NCI-H187 treated with DMSO at 0.1 percent for 48 hours (cell line): ENCODE measurements at regions not wholly inside any gene's neighbourhood (a gene's known extent, or its start where the extent isn't known, plus 50 kb on each side); places are given as distances from the start of the nearest gene placed in this dataset.
A peak's percentile ranks its signal among the peaks of the same experiment; 100 is the strongest.

Source experiments
- DNase-seq: peaks from one replicate; lab custom pipeline; 2025; lab: John Stamatoyannopoulos, UW

DNA sequence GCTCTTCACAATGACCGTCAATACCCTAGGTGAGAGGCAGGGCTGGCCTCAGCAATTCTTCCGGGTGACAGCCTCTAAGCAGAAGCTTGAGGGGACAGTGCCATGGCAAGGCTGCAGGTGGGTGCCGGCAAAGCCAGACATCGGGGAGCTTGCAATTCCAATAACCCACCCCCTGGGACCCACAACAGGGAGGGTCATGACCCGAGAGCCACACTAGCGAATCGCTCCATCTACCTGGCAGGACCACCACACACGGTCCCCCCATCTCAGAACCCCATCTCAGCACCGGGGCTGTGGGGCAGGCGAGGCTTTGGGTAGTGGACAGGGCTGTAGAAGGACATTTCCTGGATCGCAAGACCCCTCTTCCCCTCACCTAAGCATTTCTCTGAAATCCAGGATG is 177.2 kb downstream of the ACKR3 start:
- no peak for DNase-seq

DNA sequence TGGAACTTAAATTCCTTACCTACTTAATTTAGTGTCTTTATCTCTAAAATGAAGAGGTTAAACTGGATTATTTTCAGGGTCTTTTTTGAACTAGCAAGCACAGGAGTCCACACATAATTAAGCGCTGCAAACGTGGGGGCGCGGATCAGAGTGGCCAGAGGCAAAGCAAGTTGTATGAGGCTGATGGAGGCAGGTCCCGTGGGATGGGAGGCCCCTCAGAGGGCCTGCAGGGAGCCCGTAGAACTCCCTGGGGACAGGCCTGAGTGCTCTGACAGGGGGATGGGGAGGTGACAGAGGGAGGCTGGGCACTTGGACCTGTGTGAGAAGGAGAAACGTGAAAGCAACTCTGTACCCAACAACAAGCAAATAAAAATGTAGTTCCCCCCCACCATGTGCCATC is 177.8 kb downstream of the ACKR3 start:
- DNase-seq = no peak

DNA sequence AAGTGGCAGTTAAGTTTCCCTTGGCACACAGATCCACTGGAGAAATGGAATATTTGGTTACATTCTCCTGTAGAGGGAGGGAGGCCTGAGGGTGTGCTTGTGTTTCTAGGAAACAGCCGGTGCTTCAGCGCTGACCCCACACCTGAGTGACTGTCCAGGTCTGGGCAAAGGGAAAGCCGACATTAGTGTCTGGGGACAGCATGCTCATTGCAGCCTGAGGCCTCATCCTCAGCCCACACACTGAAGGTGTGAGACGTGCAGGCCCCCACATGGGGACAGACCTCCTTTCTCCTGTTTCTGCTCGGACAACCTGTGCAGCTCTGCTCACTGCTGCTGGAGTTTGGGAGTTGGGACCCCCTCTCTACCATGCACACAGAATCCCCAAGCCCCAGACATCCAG is 178.3 kb downstream of the ACKR3 start:
- no peak for DNase-seq

DNA sequence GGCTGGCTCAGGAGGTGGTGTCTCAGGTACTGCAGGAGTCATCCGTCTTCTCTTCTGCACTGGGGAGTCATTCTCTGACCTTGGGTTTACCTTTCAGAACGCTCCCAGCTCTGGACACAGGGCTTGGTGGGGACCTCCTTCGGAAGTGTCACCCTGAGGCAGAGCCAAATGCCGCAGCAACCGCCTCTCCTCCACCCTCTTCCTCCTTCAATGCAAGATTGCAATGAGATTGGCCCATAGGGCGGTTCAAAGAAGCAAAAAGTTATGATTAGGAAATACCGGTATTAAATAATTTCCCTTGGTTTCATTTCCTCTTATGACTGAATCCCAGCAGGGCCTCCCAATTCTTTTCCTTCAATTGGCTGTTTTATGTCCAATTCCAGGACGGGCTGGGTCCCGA is 178.8 kb downstream of the ACKR3 start:
- DNase-seq = no peak

DNA sequence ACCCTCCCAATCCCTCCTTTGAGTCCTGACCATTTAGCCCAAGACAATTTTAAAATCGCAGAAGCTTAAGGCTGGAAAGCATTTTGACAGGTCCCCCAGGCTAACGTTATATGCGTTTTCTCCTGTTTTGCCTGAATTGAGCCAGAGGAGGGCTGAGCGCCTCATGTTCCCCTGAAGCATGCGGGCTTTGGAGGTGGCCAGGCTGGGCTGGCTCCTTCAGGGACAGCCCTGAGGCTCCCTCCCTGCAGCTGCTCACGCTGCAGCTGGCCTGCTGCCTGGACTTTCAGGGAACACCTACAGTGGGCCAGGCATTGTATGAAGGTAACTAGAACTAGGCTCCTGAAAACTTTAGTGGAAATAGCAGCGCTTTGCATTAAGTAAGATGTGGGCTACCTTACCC is 179.2 kb downstream of the ACKR3 start:
- no peak for DNase-seq

DNA sequence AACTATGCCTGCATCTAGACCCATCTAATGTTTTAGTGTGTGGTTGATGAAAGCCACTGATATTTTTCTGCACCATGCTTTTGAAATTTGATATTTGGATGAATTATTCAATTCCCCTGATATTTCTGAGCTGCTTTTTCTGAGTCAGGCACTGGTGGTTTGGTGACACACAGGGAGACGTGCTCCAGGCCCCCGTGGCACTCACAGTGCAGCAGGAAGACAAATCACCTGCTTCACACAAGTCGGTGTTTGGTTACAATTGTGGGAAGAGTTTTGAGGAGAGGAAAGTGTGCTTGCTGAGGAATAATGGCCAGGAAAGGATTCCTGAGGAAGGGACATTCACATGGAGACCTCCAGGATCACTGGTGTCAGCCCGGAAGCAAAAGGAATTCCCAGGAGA is 179.7 kb downstream of the ACKR3 start:
- DNase-seq = peak; percentile 10

DNA sequence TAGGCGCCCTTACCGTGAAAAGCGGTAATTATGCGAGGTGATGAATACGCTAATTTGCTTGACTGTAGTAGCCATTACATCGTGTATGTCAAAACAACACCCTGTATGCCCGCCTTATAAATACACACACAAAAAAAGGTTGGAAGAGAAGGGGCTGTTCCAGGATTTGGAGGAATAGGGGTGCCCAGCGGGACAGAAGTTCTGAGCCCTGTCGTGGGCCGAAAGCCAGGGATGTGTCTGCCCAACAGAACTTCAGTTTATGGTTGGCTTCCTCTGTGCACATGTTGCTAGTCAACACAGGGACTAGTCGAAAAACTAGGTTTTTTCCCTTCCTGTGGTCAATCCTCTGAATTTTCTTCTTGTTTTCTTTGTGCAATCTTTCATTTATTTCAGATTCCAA is 182.5 kb downstream of the ACKR3 start:
- no peak for DNase-seq

DNA sequence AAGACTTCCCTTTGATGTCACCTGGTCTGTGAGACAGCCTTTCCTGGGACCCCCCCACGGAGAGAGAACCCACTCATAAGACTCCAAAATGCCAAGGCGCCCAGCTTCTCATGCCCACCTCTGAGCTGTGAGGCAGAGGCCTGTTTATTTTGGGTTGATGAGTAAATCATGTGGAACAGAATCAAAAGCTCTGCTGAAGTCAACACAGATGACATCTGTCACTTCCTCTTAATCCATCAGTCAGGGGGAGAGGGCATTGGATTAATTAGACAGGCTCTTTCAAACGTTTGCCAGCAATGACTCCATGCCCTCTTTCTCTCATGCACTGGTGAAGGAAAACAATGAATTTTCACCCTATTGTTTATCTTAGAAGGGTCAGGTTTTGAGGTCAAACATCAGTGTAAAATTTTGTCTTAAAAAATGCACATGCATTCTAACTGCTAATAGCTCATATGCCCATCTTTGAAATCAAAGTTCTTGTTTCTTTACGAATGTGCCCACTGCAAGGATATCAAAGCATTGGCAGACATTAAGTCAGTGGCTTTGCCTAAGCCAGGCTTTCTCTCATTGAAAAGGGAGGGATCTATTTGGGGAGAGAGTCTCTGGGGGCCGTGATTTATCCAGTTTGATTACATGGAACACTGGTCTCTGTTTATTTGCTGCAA is 184.1 kb downstream of the ACKR3 start:
- no peak for DNase-seq

DNA sequence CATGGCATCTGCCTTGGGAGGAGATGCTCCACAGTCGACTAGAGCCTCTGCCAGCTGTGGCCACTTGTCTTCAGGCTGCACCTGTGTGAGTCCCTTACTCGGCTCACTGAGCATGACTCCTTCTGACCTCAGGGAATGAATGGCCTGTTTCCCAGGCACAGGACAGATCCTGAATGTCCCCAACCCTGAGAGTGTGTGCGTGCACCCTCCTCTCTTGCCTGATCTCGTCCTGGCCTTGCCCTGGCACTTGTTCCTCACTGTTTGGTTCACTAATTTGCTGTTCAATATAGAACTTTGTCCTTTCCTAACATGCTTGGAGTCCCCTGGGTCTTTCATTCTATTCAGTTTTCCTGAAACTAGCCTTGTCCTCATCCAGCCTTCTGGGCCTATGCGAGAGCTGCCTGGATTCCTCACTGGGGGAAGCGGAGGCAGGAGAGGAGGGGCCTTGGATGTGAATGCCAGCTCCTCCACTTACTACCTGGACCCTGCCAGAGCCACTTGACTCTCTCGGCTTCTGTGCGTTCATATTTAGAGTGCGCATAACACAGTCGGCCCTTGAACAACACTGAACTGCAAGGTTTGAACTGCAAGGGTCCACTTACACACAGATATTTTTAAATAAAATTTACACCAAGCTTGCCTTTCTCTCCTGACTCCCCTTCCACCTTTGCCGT is 184.8 kb downstream of the ACKR3 start:
- no peak for DNase-seq

DNA sequence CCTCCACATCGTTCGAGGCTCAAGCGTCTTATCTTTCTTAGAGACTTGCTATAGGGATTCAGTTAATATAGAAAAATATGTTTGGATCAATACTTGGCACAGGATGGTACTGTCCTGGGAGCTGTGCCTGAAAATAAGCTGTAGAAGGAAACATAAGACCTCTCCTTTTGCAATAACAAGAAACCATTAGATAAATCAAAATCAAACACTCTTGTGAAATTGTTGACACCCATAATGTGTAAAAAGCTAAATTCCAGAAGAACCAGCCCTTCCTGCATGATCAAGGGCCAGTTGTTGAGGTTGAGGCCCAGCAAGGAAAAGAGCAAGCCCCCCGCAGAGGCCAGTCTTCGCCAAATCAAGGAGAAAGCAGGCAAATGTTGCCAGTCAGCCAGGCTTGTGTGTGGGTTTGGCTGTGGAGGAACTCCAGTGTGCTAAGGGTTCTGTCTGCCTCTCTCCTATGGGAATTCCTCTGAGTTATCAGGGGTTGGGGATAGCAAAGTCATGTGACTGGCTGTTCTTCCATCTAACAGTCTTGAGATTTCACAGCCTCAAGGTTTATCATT is 185.7 kb downstream of the ACKR3 start:
- DNase-seq = no peak

DNA sequence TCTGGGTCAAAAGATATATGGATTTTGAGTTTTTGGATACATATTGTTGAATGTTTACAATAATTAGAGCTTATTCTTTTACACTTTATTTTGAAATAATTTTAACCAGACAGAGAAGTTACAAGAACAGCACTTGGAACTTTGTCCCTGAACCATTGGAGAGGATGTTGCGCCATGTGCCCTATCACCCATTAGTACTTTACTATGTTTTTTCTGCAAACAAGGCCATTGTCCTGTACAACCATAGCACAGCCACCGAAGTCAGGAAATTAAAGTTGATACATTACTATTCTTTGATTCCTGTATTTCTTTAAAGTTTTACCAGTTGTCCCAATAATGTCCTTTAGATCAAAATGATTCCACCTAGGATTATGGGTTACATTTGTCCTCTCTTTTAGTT is 188.8 kb downstream of the ACKR3 start:
- no peak for DNase-seq

DNA sequence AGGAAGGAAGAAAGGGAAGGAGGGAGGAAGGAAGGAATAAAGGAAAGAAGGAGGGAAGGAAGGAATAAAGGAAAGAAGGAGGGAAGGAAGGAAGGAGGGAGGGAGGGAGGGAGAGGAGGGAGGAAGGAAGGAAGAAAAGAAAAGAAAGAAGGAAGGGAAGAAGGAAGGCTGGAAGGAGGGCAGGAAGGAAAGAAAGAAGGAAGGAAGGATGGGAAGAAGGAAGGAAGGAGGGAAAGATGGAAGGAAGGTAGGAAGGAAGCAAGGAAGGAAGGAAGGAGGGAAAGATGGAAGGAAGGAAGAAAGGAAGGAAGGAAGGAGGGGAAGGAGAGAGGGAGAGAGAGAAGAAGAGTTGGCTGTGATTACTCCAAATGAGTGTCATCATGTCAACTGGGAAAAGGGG is 190.6 kb downstream of the ACKR3 start:
- DNase-seq = no peak

DNA sequence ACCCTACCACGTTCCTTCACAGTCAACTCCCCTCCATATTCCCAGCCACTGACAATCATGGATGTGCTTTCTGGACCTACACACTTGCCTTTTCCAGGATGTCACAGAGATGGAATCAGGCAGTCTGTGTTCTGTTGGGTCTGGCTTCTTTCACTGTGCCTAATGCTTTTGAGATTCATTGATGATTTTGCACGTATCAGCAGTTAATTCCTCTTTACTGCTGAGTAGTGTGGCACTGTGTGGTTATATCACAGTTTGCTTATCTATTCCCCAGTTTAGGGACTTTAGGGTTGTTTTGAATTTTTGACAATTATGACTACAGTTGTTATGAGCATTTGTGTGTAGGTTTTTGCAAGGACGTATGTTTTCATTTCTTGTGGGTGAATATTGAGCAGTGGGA is 191.7 kb downstream of the ACKR3 start:
- no peak for DNase-seq

DNA sequence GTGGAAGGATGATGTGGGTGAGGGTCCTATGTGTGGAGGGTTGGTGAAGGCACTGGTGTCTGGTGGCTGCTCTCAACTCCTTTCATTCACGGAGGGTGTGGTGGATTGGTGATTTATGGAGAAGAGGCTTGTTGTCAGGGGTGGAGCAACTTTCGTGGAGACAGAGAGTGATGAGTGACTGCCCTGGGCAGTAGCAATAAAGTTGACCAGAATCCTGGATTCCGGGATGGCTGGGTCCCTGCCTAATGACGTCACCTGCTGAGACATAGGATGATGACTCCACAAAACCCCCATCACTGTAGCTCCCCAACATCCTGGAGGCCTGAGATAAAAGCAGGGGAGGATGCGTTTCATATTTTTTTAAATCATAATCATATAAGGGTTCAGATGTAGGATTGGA is 193.0 kb downstream of the ACKR3 start:
- no peak for DNase-seq

DNA sequence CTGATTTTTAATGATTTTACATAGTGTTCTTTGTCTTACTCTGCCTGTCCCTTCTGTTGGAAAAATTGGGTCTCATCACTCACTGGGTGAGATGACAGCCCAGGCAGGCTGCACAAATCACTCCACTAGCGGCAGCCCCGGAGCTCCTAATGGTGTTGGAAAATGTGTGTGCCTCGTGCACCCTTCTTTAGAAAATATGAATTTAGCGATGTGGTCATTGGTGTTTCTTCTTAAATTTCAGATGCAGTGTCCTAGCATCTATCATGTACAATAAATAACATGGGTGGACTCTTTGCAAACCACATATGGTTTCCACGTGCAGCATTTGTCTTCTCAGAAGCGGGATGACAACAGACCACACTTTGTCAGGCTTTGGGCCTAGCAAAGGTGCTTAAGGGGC is 194.2 kb downstream of the ACKR3 start:
- DNase-seq = no peak

DNA sequence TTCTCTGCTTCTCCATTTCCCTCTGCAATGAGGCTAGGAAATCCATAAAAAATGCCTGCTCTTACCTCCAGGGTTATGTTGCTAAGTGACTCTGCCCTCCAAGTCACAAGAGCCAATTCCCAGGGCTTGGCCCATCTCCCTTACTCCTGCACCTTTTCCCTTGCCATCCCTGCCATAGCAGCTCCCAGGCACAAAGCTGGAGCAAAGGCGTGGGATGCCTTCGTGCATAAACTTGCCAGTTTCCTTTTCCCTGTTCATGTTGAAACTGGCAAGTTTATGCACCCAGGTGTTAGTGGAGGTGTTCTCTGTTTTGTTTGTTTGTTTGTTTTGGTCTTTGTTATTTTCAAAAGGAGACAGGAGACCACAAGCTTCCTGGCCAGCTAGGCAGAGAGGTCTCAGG is 195.1 kb downstream of the ACKR3 start:
- no peak for DNase-seq

DNA sequence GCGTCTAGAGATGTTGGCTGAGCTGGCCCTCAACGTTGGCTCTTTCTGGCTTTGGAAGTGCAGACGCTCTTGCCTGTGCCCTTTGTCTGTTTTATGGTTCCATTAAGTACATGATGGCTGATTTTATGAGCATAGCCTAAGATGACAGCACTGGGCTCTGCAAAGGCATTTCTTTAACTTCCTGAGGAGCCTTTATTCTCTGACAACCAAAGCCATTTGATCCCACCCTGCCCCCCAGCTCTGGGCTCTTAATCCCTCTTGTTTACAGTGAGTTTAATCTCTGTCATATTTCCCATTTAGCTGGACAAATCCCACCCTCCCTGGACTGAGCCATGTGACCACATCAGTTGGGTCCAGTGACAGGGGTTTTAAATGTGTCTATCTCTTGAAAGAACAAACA is 195.9 kb downstream of the ACKR3 start:
- no peak for DNase-seq

DNA sequence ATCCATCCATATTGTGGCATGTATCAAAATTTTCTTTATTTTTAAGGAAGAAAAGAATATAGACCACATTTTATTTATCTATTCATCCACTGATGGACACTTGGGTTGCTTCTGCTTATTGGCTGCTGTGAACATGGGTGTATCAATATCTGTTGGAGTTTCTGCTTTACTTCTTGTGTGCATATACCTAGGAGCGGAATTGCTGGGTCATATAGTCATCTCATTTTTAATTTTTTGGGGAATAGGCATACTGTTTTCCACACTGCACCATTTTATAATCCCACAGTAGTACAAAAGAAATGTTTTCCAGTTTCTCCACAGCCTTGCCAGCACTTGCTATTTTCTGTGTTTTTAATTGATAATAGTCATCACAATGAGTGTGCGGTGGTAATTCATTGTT is 197.2 kb downstream of the ACKR3 start:
- DNase-seq = no peak

DNA sequence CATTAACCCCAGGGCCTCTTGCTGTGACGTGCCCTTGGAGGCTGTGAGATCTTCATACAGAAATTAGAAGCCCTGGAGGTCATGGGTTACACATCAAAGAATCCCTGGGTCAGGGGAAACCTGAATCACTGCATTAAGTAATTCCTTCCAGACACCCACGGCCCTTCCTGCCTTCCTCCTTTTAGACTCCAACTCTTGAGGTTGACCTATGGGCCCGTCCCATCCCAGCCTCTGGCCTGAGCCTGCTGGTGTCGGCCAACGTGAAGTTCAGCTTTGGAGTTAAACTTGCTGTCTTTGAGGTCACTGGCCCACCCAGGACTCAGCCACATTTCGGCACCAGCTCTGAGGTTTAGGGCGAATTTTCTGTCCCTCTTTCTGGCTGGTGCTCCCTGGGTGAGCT is 198.3 kb downstream of the ACKR3 start:
- no peak for DNase-seq

DNA sequence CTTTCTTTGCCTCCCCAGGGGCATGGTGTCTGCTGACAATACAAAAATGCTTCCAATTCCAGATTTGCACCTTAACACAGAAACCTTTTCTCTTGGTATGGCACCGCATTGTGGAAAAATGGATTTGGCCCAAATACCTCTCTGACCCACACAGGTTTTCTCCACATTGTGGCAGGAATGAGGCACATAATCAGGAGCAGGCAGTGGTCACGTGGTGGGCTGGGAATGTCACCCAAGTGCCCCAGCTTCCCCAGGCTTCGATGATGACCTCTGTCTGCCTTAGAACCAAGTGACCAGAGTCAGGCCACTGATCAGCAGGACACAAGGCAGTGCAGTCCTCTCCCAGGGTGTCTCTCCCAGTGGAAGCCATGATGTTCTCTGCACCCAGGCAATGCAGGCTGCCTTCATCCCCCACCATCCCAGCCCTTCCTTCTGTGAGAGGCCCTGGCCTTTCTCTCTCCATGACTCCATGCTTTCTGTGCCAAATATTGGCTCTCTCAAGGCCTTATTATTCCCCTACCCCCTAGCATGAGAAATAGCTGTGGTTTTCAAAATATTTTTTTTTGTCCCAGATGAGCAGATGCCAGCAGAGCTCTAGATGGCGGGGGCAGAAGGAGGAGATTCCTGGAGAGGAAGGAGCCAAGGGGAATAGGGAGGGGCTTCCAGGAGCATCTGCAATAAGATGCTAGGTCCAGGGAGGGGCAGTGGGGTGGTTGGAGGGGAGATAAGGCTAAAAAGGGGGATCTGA is 198.9 kb downstream of the ACKR3 start:
- DNase-seq = no peak

DNA sequence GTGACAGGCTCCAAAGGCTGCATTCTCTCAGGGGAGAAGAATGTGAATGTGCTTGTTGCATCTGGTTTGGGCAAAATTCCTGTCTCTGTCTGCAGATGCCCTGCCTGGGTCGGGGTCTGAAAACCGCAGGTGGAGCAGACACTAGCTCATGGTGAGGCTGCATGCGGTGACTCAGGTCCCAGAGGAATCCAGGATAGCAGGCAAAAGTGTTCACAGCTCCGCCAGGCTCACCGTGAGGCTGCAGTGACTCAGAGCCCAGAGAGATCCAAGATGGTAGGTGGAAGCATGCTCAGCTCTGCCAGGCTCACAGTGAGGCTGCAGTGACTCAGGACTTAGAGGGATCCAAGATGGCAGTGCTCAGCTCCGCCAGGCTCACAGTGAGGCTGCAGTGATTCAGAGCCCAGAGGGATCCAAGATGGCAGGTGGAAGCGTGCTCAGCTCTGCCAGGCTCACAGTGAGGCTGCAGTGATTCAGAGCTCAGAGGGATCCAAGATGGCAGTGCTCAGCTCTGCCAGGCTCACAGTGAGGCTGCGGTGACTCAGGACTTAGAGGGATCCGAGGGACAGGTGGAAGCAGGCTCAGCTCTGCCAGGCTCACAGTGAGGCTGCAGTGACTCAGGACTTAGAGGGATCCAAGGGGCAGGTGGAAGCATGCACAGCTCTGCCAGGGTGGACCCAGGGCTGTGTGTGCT is 200.5 kb downstream of the ACKR3 start:
- no peak for DNase-seq

DNA sequence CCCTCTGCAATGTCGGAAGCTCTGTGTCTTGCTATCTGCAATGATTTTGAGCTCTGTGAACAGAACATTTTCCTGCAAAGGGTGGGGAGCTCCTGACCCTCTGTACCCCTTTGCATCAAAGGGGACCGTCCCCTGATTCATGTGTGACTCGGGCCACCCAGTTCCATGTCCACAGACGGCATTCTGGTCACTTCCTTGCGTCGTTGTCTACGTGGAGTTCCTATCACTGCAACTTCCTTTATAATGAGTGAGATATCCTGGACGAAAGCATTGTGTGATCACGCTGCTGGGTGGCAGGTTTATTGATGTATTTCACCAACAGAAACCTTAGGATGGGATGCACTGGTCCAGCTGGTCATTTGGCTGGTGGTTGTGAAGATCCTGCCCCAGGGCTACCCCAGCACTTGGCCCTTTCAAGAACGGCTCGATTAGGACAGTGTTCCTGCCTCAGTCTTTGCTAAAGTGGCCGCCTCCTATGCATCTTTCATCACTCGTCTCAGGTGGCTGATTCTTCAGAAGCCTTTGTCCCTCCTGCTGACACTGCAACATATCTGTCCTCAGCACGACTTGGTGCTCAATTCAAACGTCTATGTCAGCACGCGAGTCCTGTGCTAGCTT is 202.7 kb downstream of the ACKR3 start:
- DNase-seq = no peak
